Lower leg skin (tissue), 4 donors: ENCODE measurements at regions not wholly inside any gene's neighbourhood (a gene's known extent, or its start where the extent isn't known, plus 50 kb on each side); places are given as distances from the start of the nearest gene placed in this dataset.
"Not testable (repeated sequence)": the region's sequence is repeated elsewhere in the genome, so short reads cannot be mapped to it uniquely, and the experiment has no call there.

ENCODE experiments used
- DNase-seq, 2 donors: peaks; one replicate each; pipeline ENCODE4 v3.0.0-alpha.2; 2019; ENCODE audit warnings: low spot score in 2 of 2
- H3K4me3 ChIP-seq: fragments of 200-600 bp; sonication (generic); 2 replicates; pipeline ENCODE4 v1.5.1; 2017; ENCODE audit warnings: mild to moderate bottlenecking, low read depth; ENCODE audit not compliant: poor library complexity, severe bottlenecking
- CTCF ChIP-seq, 3 donors: fragments of 450-650 bp; IDR thresholded peaks; one replicate each; pipeline ENCODE4 v1.5.1; 2016; ENCODE audit warnings: antibody characterized with exemption in 3 of 3, mild to moderate bottlenecking in 3 of 3, moderate library complexity in 2 of 3
- POLR2A ChIP-seq, 2 donors: fragments of 450-650 bp; IDR thresholded peaks; one replicate each; pipeline ENCODE4 v1.6.1; 2016 to 2017; ENCODE audit warnings: antibody characterized with exemption in 2 of 2, mild to moderate bottlenecking in 1 of 2, moderate library complexity in 1 of 2
- WGBS, 2 donors: methylation state at CpG; one replicate each; pipeline ENCODE4 v1.1.5; 2018; 5-methylcytosine and 5-hydroxymethylcytosine counted together
- intact Hi-C: fragments of 100-400 bp; cut with DNase I; formaldehyde crosslinking; loops from one replicate; pipeline ENCODE4 v1.15.0; 2023; ENCODE audit warnings: low total_unique reads

GRCh38 chr6:140269591-140270165, 895.2 kb upstream of the CITED2 start:
- H3K4me3 ChIP-seq: no peak overlapping the region
- intact Hi-C loops: no loop called here
- no peak for TF ChIP-seq CTCF (IDR thresholded peaks at IDR 0.05)
- no peak for TF ChIP-seq POLR2A (IDR thresholded peaks at IDR 0.05)
- DNase-seq: no peak
- 32 to 41% methylated on average over 2 of the region's 2 CpGs for WGBS, 2 donors

- H3K4me3 ChIP-seq: no peak overlapping the region
- 80 to 84% methylated on average over 3 of the region's 3 CpGs for WGBS, 2 donors
- intact Hi-C loops: no loop called here
- DNase-seq: no peak
- TF ChIP-seq CTCF (IDR thresholded peaks at IDR 0.05) (no peak), POLR2A (IDR thresholded peaks at IDR 0.05) (no peak)
These were observed 890.0 kb upstream of the CITED2 start for GRCh38 chr6:140264431-140264830.

GRCh38 chr6:140258302-140258701, 883.9 kb upstream of the CITED2 start:
- WGBS, 2 donors: 70 to 81% methylated on average over 6 of the region's 6 CpGs

GRCh38 chr6:140256248-140256647, 881.8 kb upstream of the CITED2 start:
- intact Hi-C loops: no loop called here
- no peak overlapping the region for H3K4me3 ChIP-seq
- 79 to 84% methylated on average over 2 of the region's 2 CpGs for WGBS, 2 donors
- DNase-seq: no peak
- TF ChIP-seq POLR2A (IDR thresholded peaks at IDR 0.05) (no peak), CTCF (IDR thresholded peaks at IDR 0.05) (no peak)

More at GRCh38 chr6:140258302-140258701, 883.9 kb upstream of the CITED2 start:
- DNase-seq, intact Hi-C loops, H3K4me3 ChIP-seq: not testable (repeated sequence)

GRCh38 chr6:140253096-140253495, 878.6 kb upstream of the CITED2 start:
- TF ChIP-seq POLR2A (IDR thresholded peaks at IDR 0.05) (no peak), CTCF (IDR thresholded peaks at IDR 0.05) (no peak)
- intact Hi-C loops: no loop called here
- no peak overlapping the region for H3K4me3 ChIP-seq
- 73% methylated on average over 1 of the region's 1 CpG for WGBS, 2 donors
- no peak for DNase-seq

GRCh38 chr6:140252099-140252498, 877.7 kb upstream of the CITED2 start:
- TF ChIP-seq POLR2A (IDR thresholded peaks at IDR 0.05): no peak
- TF ChIP-seq CTCF (IDR thresholded peaks at IDR 0.05): no peak
- no peak overlapping the region for H3K4me3 ChIP-seq
- no peak for DNase-seq
- 49 to 53% methylated on average over 2 of the region's 2 CpGs for WGBS, 2 donors
- intact Hi-C loops: no loop called here
